ENCODE measurements at regions not wholly inside any gene's neighbourhood (a gene's known extent, or its start where the extent isn't known, plus 50 kb on each side); places are given as distances from the start of the nearest gene placed in this dataset.

DNA sequence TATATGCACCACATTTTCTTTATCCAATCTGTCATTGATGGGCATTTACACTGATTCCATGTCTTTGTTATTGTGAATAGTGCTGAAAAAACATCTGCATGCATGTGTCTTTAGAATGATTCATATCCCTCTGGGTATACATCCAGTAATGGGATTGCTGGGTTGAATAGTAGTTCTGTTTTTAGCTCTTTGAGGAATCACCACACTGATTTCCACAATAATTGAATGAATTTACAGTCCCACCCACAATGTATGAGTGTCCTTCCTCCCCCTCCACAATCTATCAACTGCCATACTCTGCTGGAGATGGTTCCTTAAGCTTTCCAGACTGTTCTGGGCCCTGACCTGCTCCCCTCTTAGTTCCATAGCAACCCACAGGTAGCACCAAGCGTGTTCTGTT, 667.0 kb downstream of the LIG4 start:
- POLR2A ChIA-PET, result no interaction called here
- no peak overlapping the region for H2AFZ ChIP-seq (ENCODE audit: low read depth, low read length)
- intact Hi-C loops (cut with micrococcal nuclease), result no loop called here

DNA sequence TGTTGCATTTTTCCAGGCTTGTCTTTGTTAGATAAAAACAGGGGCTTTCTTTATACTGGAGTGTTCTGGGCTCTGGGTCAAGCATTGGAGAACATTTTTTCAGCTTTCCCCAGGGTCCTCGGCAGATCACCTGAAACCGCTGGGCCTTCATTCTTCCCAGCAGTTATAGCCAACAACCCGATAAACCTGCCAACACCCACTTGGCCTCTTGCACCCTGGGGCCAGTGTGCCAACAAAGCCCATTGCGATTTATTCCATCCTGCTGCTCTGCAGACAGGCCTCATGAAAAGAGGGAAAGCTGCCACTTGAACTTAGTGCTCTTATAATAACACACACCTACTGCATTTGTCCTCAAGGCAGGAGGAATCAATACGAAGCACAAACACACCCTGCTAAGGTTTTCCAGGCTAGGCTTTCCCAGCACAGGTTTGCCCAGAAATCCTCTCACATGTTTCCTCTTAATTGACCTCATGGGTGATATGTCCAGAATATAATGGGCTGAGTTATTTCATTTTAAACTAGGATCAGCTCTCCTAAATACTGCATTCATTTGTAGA, 669.3 kb downstream of the LIG4 start:
- TF ChIP-seq, protein P1, sequence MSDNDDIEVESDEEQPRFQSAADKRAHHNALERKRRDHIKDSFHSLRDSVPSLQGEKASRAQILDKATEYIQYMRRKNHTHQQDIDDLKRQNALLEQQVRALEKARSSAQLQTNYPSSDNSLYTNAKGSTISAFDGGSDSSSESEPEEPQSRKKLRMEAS (IDR thresholded peaks at IDR 0.05; ENCODE audit: insufficient read depth, insufficient read length), result no peak
- no peak for TF ChIP-seq JUN (IDR thresholded peaks at IDR 0.05; ENCODE audit: borderline replicate concordance, insufficient read depth, insufficient read length, low read depth)
- TF ChIP-seq MYC (IDR thresholded peaks at IDR 0.05; ENCODE audit: low read depth, low read length), result no peak
- H3K4me3 ChIP-seq (replicated peaks in 1 of 3; ENCODE audit: insufficient read depth in 1 of 3, low read depth in 1 of 3, low read length in 3 of 3), result no peak overlapping the region
- BruUV-seq (replicated peaks), result no TSS peak
- no peaks in the 10 kb centered on the region for H3K27me3 ChIP-seq (ENCODE audit: control insufficient read depth in 2 of 2, insufficient read depth in 2 of 2, low read length in 2 of 2)
- no peaks in the 10 kb centered on the region for H3K9me3 ChIP-seq (replicated peaks; ENCODE audit: control insufficient read depth, insufficient read depth, low read length)
- dilution Hi-C loops (cut with MboI; ENCODE audit: extremely low pct_ligation_motif_present, low sequenced_read_pairs), result no loop called here
- FAIRE-seq (no peak), DNase-seq (ENCODE audit: low read depth, low spot score) (no peak)
- H3K4me2 ChIP-seq (ENCODE audit: insufficient read depth, low read length), result no peak overlapping the region
- intact Hi-C loops (cut with micrococcal nuclease), result no loop called here
- H3K79me2 ChIP-seq (ENCODE audit: control insufficient read depth, insufficient read depth, low read length), result no peaks in the 10 kb centered on the region
- no peaks in the 10 kb centered on the region for H4K20me1 ChIP-seq (replicated peaks; ENCODE audit: control insufficient read depth, extremely low read depth, insufficient read depth, low read length)
- no peaks in the 10 kb centered on the region for H3K36me3 ChIP-seq (ENCODE audit: control insufficient read depth in 2 of 2, extremely low read depth in 1 of 2, insufficient read depth in 2 of 2, low read length in 2 of 2)
- no peak overlapping the region for H3K27ac ChIP-seq (ENCODE audit: insufficient read depth, low read depth, low read length)
- H3K9me1 ChIP-seq (replicated peaks; ENCODE audit: control insufficient read depth, extremely low read depth, insufficient read depth, low read length), result no peaks in the 10 kb centered on the region
- H3K4me1 ChIP-seq (ENCODE audit: control insufficient read depth, extremely low read depth, insufficient read depth, low read length), result no peaks in the 10 kb centered on the region
- ChIA-PET POLR2A (no interaction called here), CTCF (interaction anchor here (0.7 kb wide), 1 partner anchor 95 kb away, joined by 3 read pairs; no protein-coding TSS in a partner anchor)
- H2AFZ ChIP-seq (ENCODE audit: low read depth, low read length), result no peak overlapping the region
- H3K9ac ChIP-seq (replicated peaks; ENCODE audit: extremely low read depth, insufficient read depth, low read length), result no peak overlapping the region

More for the DNA sequence above, 667.0 kb downstream of the LIG4 start:
- no peak overlapping the region for H3K4me2 ChIP-seq (ENCODE audit: insufficient read depth, low read length)
- H4K20me1 ChIP-seq (replicated peaks; ENCODE audit: control insufficient read depth, extremely low read depth, insufficient read depth, low read length), result no peaks in the 10 kb centered on the region
- H3K27me3 ChIP-seq (ENCODE audit: control insufficient read depth in 2 of 2, insufficient read depth in 2 of 2, low read length in 2 of 2), result no peaks in the 10 kb centered on the region
- no peak overlapping the region for H3K27ac ChIP-seq (ENCODE audit: insufficient read depth, low read depth, low read length)
- H3K4me1 ChIP-seq (ENCODE audit: control insufficient read depth, extremely low read depth, insufficient read depth, low read length), result no peaks in the 10 kb centered on the region
- H3K9me1 ChIP-seq (replicated peaks; ENCODE audit: control insufficient read depth, extremely low read depth, insufficient read depth, low read length), result no peaks in the 10 kb centered on the region
- no peak overlapping the region for H3K4me3 ChIP-seq (replicated peaks in 1 of 3; ENCODE audit: insufficient read depth in 1 of 3, low read depth in 1 of 3, low read length in 3 of 3)
- DNase-seq (ENCODE audit: low read depth, low spot score) (no peak), FAIRE-seq (no peak)
- H3K9me3 ChIP-seq (replicated peaks; ENCODE audit: control insufficient read depth, insufficient read depth, low read length), result no peaks in the 10 kb centered on the region
- H3K9ac ChIP-seq (replicated peaks; ENCODE audit: extremely low read depth, insufficient read depth, low read length), result no peak overlapping the region
- no TSS peak for BruUV-seq (replicated peaks)
- CTCF ChIA-PET, result interaction anchor here (1.1 kb wide), 1 partner anchor 69 kb away, joined by 3 read pairs; no protein-coding TSS in a partner anchor
- dilution Hi-C loops (cut with MboI; ENCODE audit: extremely low pct_ligation_motif_present, low sequenced_read_pairs), result no loop called here
- no peak for TF ChIP-seq JUN (IDR thresholded peaks at IDR 0.05; ENCODE audit: borderline replicate concordance, insufficient read depth, insufficient read length, low read depth)
- peak; percentile 20 for TF ChIP-seq FOS (IDR thresholded peaks at IDR 0.05; ENCODE audit: borderline replicate concordance, insufficient read depth, low read length)
- H3K36me3 ChIP-seq (ENCODE audit: control insufficient read depth in 2 of 2, extremely low read depth in 1 of 2, insufficient read depth in 2 of 2, low read length in 2 of 2), result no peaks in the 10 kb centered on the region
- H3K79me2 ChIP-seq (ENCODE audit: control insufficient read depth, insufficient read depth, low read length), result no peaks in the 10 kb centered on the region
